Stomach (tissue), 4 donors: ENCODE measurements at regions not wholly inside any gene's neighbourhood (a gene's known extent, or its start where the extent isn't known, plus 50 kb on each side); places are given as distances from the start of the nearest gene placed in this dataset.

ENCODE experiments used
- POLR2A ChIP-seq, 4 donors: fragments of 450-650 bp; IDR thresholded peaks; one replicate each; pipeline ENCODE4 v1.6.1; 2016; ENCODE audit warnings: antibody characterized with exemption in 4 of 4, control low read depth in 2 of 4, mild to moderate bottlenecking in 1 of 4, moderate library complexity in 1 of 4
- POLR2AphosphoS5 ChIP-seq, 3 donors: sonication (generic); formaldehyde crosslinking; IDR thresholded peaks; one replicate each; pipeline ENCODE4 v1.6.1; 2016; ENCODE audit warnings: antibody characterized with exemption in 3 of 3
- TF ChIP-seq, protein P1 (sequence below), 7 experiments: fragments of 450-650 bp in 4 of 7; fragments of 200-600 bp in 3 of 7; sonication (generic) in 3 of 7; IDR thresholded peaks; one replicate each; pipeline ENCODE4 v1.5.1; 2016 to 2019; ENCODE audit warnings: antibody characterized with exemption in 7 of 7, control low read depth in 2 of 7, mild to moderate bottlenecking in 1 of 7

DNA sequence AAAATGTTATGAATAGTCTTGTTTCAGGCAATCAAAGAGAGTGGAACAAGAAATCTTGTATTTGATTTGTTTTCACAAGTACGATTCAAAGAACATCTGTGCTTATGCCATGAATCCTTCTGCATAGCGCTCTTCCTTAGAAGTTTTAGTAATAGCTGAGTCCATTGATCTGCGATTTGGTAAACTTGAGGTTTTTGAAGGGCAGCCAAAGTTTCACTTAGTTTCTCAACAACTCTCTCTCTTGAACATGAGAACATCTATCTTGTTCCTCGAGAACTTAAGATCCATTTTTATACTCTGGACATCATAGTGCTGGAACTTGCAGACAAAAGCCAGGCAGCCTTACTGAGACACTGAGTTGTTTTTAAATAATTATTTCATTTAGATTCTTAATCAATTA is 96.2 kb upstream of the USP15 start:
- TF ChIP-seq, protein P1, sequence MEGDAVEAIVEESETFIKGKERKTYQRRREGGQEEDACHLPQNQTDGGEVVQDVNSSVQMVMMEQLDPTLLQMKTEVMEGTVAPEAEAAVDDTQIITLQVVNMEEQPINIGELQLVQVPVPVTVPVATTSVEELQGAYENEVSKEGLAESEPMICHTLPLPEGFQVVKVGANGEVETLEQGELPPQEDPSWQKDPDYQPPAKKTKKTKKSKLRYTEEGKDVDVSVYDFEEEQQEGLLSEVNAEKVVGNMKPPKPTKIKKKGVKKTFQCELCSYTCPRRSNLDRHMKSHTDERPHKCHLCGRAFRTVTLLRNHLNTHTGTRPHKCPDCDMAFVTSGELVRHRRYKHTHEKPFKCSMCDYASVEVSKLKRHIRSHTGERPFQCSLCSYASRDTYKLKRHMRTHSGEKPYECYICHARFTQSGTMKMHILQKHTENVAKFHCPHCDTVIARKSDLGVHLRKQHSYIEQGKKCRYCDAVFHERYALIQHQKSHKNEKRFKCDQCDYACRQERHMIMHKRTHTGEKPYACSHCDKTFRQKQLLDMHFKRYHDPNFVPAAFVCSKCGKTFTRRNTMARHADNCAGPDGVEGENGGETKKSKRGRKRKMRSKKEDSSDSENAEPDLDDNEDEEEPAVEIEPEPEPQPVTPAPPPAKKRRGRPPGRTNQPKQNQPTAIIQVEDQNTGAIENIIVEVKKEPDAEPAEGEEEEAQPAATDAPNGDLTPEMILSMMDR (IDR thresholded peaks at IDR 0.05): no peak
- TF ChIP-seq POLR2AphosphoS5 (IDR thresholded peaks at IDR 0.05) (no peak), POLR2A (IDR thresholded peaks at IDR 0.05) (no peak)
